Uterus (tissue), 3 donors: ENCODE measurements at regions not wholly inside any gene's neighbourhood (a gene's known extent, or its start where the extent isn't known, plus 50 kb on each side); places are given as distances from the start of the nearest gene placed in this dataset.
"Not testable (repeated sequence)": the region's sequence is repeated elsewhere in the genome, so short reads cannot be mapped to it uniquely, and the experiment has no call there.

Experiments used
- DNase-seq, 2 donors: peaks; one replicate each; pipeline ENCODE4 v3.0.0-alpha.2; 2019 to 2020
- H3K27ac ChIP-seq, 2 donors: fragments of 200-600 bp; sonication (generic); 1 replicate in 1 of 2; 2 replicates in 1 of 2; pipeline ENCODE4 v1.5.1; 2016 to 2018
- H3K27me3 ChIP-seq, 2 donors: fragments of 200-600 bp; sonication (generic); one replicate each; pipeline ENCODE4 v1.5.1; 2018 to 2019; ENCODE audit warnings: control low read depth in 1 of 2
- H3K36me3 ChIP-seq, 2 donors: fragments of 200-600 bp; sonication (generic); one replicate each; pipeline ENCODE4 v1.5.1; 2019; ENCODE audit warnings: control low read depth in 1 of 2
- H3K4me1 ChIP-seq, 2 donors: fragments of 200-600 bp; sonication (generic); one replicate each; pipeline ENCODE4 v1.5.1; 2018 to 2019; ENCODE audit warnings: control low read depth in 1 of 2
- H3K4me3 ChIP-seq, 2 donors: fragments of 200-600 bp; sonication (generic); 1 replicate in 1 of 2; 2 replicates in 1 of 2; pipeline ENCODE4 v1.5.1; 2018 to 2019; ENCODE audit warnings: mild to moderate bottlenecking in 1 of 2
- H3K9me3 ChIP-seq, 2 donors: fragments of 200-600 bp; sonication (generic); one replicate each; pipeline ENCODE4 v1.5.1; 2019; ENCODE audit warnings: control low read depth in 1 of 2
- POLR2A ChIP-seq, 2 donors: fragments of 450-650 bp; IDR thresholded peaks; one replicate each; pipeline ENCODE4 v1.6.1; 2016; ENCODE audit warnings: antibody characterized with exemption in 2 of 2, mild to moderate bottlenecking in 1 of 2, moderate library complexity in 1 of 2
- intact Hi-C: fragments of 100-400 bp; cut with DNase I; formaldehyde crosslinking; loops from one replicate; pipeline ENCODE4 v1.15.1; 2023; ENCODE audit warnings: low total_unique reads
- TF ChIP-seq, protein P1 (sequence below), 4 experiments: fragments of 200-600 bp in 2 of 4; fragments of 450-650 bp in 2 of 4; sonication (generic) in 2 of 4; IDR thresholded peaks; one replicate each; pipeline ENCODE4 v1.5.1; 2016 to 2019; ENCODE audit warnings: antibody characterized with exemption in 4 of 4, mild to moderate bottlenecking in 2 of 4, moderate library complexity in 1 of 4
- donor health status: DM: yes; HTN: yes; CAD: no.

DNA sequence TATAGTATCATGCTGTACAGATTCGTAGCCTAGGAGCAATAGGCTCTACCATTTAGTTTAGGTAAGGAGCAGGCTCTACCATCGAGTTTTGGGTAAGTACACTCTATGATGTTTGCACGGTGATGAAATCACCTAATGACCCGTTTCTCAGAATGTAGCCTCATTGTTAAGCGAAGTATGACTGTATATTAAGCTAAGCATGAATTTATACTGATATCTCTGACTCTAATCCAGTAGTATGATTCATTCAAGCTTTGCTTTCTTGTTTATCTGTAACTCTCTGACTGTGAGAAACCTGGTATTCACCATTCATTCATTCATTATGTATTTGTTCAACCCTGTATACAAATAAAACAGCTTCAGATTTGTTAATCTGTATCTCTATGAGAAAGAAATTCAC lies 283.9 kb upstream of the PRICKLE1 start:
- TF ChIP-seq POLR2A (IDR thresholded peaks at IDR 0.05): no peak
- TF ChIP-seq, protein P1, sequence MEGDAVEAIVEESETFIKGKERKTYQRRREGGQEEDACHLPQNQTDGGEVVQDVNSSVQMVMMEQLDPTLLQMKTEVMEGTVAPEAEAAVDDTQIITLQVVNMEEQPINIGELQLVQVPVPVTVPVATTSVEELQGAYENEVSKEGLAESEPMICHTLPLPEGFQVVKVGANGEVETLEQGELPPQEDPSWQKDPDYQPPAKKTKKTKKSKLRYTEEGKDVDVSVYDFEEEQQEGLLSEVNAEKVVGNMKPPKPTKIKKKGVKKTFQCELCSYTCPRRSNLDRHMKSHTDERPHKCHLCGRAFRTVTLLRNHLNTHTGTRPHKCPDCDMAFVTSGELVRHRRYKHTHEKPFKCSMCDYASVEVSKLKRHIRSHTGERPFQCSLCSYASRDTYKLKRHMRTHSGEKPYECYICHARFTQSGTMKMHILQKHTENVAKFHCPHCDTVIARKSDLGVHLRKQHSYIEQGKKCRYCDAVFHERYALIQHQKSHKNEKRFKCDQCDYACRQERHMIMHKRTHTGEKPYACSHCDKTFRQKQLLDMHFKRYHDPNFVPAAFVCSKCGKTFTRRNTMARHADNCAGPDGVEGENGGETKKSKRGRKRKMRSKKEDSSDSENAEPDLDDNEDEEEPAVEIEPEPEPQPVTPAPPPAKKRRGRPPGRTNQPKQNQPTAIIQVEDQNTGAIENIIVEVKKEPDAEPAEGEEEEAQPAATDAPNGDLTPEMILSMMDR (IDR thresholded peaks at IDR 0.05): no peak
- no peak overlapping the region for H3K27ac ChIP-seq
- no peak for DNase-seq
- H3K9me3 ChIP-seq: no peaks in the 10 kb centered on the region
- no peaks in the 10 kb centered on the region for H3K4me1 ChIP-seq
- H3K4me3 ChIP-seq: no peak overlapping the region
- H3K36me3 ChIP-seq: no peaks in the 10 kb centered on the region
- H3K27me3 ChIP-seq: no peaks in the 10 kb centered on the region
- intact Hi-C loops: no loop called here

DNA sequence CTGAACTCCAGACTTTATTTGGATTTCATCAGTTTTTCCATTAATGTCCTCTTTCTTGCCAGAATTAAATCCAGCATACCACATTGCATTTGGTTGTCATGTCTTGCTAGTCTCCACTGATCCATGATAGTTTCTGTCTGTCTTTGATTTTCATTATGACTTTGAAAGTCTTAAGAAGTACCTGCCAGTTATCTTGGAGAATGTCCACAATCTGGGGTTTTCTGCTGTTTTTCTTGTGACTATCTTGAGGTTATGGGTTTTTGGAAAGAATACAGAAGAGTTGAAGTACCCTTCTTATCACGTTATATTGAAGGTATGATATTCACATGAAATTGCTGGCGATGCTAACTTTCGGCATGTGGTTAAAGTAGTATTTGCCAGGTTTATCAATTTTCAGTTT lies 282.3 kb upstream of the PRICKLE1 start:
- no peak for TF ChIP-seq POLR2A (IDR thresholded peaks at IDR 0.05)
- TF ChIP-seq, protein P1 (IDR thresholded peaks at IDR 0.05): no peak
- no peak for DNase-seq
- no peak overlapping the region for H3K27ac ChIP-seq
- intact Hi-C loops: no loop called here
- H3K9me3 ChIP-seq: no peaks in the 10 kb centered on the region
- no peaks in the 10 kb centered on the region for H3K27me3 ChIP-seq
- no peaks in the 10 kb centered on the region for H3K4me1 ChIP-seq
- H3K36me3 ChIP-seq: no peaks in the 10 kb centered on the region
- no peak overlapping the region for H3K4me3 ChIP-seq

DNA sequence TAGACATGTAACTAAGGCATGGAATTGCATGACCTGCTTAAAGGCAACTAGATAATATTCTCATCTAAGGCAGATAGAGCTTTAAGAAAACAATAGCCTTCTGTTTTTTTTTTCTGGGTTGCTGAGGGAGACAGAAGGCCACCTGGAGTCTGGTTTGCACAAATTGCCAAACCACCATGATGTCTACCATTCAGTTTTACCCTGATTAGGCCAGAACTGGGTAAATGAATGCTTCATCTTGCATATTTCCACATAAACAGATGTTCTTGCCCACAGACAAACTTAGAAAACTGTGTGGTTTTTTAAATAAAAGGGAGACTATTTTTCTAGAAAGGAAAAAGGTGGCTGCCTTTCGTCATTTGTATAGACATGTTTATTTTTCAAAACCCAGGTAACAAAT lies 278.7 kb upstream of the PRICKLE1 start:
- H3K4me1 ChIP-seq: no peaks in the 10 kb centered on the region
- intact Hi-C loops: no loop called here
- H3K27ac ChIP-seq: no peak overlapping the region
- H3K27me3 ChIP-seq: no peaks in the 10 kb centered on the region
- no peak for TF ChIP-seq POLR2A (IDR thresholded peaks at IDR 0.05)
- TF ChIP-seq, protein P1 (IDR thresholded peaks at IDR 0.05): no peak
- no peak overlapping the region for H3K4me3 ChIP-seq
- DNase-seq: no peak
- no peaks in the 10 kb centered on the region for H3K9me3 ChIP-seq
- no peaks in the 10 kb centered on the region for H3K36me3 ChIP-seq

DNA sequence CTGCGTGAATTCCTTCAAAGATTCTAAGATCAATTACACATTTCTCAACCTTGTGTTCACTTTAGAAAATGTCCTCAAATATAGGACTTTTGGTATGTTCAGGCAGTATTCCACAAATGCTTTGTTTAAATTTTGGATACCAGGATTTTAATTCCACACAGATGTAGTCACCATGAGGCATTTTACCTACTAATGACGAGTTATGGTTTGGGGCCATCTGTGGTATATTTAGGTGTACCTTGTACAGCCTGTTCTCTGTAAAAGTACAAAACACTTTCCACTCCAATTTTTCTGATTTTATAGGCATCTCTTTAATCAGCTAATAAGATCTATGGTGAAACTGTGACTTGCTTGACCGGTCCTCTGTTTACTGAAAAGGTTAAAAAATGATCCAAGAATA lies 275.7 kb upstream of the PRICKLE1 start:
- DNase-seq: no peak
- Histone ChIP-seq H3K4me1 (no peaks in the 10 kb centered on the region), H3K27me3 (no peaks in the 10 kb centered on the region), H3K9me3 (no peaks in the 10 kb centered on the region), H3K36me3 (no peaks in the 10 kb centered on the region), H3K4me3 (no peak overlapping the region), H3K27ac (no peak overlapping the region)
- TF ChIP-seq, protein P1 (IDR thresholded peaks at IDR 0.05): no peak
- TF ChIP-seq POLR2A (IDR thresholded peaks at IDR 0.05): no peak
- intact Hi-C loops: no loop called here

DNA sequence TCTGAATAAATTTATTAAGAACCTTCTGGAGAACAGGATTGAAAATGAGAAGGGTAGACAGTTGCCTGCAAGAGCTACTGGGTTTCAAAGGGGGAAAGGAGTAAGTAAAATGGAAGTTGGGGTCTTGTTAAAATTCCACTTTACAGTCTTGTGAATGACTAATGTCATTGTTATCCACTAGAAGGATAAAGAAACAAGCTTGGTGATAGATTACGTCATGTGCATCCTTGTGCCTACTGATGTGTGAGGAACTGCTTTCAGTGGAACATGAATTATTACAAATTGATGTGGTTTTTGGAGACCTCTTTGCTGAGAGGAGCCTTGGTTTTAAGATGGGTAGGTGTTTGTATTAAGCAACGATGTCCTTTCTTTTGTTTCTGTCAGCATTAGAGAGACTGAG lies 272.5 kb upstream of the PRICKLE1 start:
- Histone ChIP-seq H3K36me3 (no peaks in the 10 kb centered on the region), H3K27ac (no peak overlapping the region), H3K27me3 (no peaks in the 10 kb centered on the region), H3K4me3 (no peak overlapping the region), H3K4me1 (no peaks in the 10 kb centered on the region), H3K9me3 (no peaks in the 10 kb centered on the region)
- no peak for DNase-seq
- TF ChIP-seq POLR2A (IDR thresholded peaks at IDR 0.05): no peak
- TF ChIP-seq, protein P1 (IDR thresholded peaks at IDR 0.05): no peak
- intact Hi-C loops: no loop called here

DNA sequence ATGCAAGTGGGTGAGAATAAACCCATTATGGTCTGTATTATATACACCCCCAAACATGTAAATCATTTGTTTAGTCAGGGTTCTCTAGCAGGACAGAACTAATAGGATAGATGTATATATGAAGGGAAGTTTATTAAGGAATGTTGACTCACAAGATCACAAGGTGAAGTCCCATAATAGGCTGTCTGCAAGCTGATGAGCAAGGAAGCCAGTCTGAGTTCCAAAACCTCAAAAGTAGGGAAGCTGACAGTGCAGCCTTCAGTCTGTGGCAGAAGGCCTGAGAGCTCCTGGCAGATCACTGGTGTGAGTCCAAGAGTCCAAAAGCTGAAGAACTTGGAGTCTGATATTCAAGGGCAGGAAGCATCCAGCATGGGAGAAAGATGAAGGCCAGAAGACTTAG lies 270.8 kb upstream of the PRICKLE1 start:
- DNase-seq: not testable (repeated sequence)

More for the DNA sequence above, 270.8 kb upstream of the PRICKLE1 start:
- H3K9me3 ChIP-seq, H3K36me3 ChIP-seq, H3K4me3 ChIP-seq, H3K4me1 ChIP-seq, H3K27ac ChIP-seq, H3K27me3 ChIP-seq, intact Hi-C loops: not testable (repeated sequence)
